ENCODE measurements at regions not wholly inside any gene's neighbourhood (a gene's known extent, or its start where the extent isn't known, plus 50 kb on each side); places are given as distances from the start of the nearest gene placed in this dataset.

GRCh38 chr5:67606586-67606947 lies 410.0 kb upstream of the CD180 start:
- no peak for TF ChIP-seq CTCF (IDR thresholded peaks at IDR 0.05 in 2 of 3, conservative IDR thresholded peaks at IDR 0.05 in 1 of 3; ENCODE audit: borderline replicate concordance in 1 of 3, insufficient read depth in 1 of 3, low read depth in 2 of 3, low read length in 2 of 3)
- no peak for TF ChIP-seq TCF7L2 (IDR thresholded peaks at IDR 0.05; ENCODE audit: borderline replicate concordance, extremely low read depth, insufficient read depth, insufficient read length)
- TF ChIP-seq RAD21 (IDR thresholded peaks at IDR 0.05; ENCODE audit: low read depth): no peak
- no peak for TF ChIP-seq EZH2 (IDR thresholded peaks at IDR 0.05)
- TF ChIP-seq POLR2AphosphoS5 (IDR thresholded peaks at IDR 0.05; ENCODE audit: low read depth, low read length): no peak
- no peak for TF ChIP-seq EZH2phosphoT487 (IDR thresholded peaks at IDR 0.05; ENCODE audit: borderline replicate concordance)
- TF ChIP-seq SIN3A (IDR thresholded peaks at IDR 0.05; ENCODE audit: low read depth): no peak
- no peak for TF ChIP-seq YY1 (IDR thresholded peaks at IDR 0.05; ENCODE audit: extremely low read depth, insufficient replicate concordance, low read depth, low read length)
- TF ChIP-seq ZFX (IDR thresholded peaks at IDR 0.05): no peak
- no peak for TF ChIP-seq POLR2A (IDR thresholded peaks at IDR 0.05; ENCODE audit: borderline replicate concordance, extremely low read depth, insufficient read depth, insufficient read length)
- no peak for TF ChIP-seq JUND (IDR thresholded peaks at IDR 0.05)
